ENCODE measurements at regions not wholly inside any gene's neighbourhood (a gene's known extent, or its start where the extent isn't known, plus 50 kb on each side); places are given as distances from the start of the nearest gene placed in this dataset.
A peak's percentile ranks its signal among the peaks of the same experiment; 100 is the strongest.

DNA sequence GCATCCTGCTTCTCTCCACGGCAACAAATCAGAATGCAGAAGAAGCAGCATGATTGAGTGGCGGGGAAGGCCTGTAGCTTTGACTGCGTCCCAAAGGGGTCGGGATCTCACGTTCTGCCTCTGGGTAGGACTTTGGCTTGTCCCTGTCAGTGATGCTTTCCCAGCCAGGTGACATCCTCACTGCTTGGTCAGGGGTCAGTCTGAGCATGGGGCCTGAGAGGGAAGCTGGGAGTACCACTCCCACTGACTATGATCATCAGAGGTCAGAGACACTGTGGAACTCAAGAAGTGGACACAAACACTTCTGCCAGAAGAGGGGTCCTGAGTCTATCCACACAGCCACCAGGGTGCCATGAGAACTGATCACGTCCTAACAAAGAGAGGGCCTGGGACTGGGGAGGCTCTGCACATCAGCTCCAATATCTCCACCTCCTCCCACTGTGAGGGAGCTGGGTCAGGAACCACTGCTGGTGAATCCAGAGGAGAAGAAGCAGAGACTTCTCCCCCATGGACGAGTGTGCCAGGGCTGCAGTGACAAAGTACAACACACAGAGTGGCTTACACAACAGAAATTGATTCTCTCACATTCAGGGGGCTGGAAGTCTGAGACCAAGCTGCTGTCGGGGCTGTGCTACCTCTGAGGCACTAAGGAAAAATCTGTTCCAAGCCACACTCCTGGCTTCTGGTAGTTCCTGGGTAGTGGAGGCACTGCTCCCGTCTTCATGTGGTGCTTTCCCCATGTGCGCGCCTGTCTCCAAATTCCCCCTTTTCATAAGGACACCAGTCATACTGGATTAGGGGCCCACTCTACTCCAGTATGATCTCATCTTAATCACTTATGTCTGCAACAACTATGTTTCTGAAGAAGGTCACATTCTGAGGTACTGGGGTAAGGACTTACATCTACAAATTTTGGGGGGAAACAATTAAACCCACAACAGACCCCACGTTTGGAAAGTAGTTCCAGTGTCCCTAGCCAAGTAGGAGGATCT lies 131.1 kb downstream of the CYP26A1 start:
- H3K4me3 Mint-ChIP-seq (ENCODE audit: unreplicated experiment), result no peak overlapping the region
- ChIA-PET POLR2A (no interaction called here), CTCF (no interaction called here)
- H3K36me3 Mint-ChIP-seq (ENCODE audit: insufficient read depth, unreplicated experiment), result no peaks in the 10 kb centered on the region
- TF ChIP-seq, protein P1, sequence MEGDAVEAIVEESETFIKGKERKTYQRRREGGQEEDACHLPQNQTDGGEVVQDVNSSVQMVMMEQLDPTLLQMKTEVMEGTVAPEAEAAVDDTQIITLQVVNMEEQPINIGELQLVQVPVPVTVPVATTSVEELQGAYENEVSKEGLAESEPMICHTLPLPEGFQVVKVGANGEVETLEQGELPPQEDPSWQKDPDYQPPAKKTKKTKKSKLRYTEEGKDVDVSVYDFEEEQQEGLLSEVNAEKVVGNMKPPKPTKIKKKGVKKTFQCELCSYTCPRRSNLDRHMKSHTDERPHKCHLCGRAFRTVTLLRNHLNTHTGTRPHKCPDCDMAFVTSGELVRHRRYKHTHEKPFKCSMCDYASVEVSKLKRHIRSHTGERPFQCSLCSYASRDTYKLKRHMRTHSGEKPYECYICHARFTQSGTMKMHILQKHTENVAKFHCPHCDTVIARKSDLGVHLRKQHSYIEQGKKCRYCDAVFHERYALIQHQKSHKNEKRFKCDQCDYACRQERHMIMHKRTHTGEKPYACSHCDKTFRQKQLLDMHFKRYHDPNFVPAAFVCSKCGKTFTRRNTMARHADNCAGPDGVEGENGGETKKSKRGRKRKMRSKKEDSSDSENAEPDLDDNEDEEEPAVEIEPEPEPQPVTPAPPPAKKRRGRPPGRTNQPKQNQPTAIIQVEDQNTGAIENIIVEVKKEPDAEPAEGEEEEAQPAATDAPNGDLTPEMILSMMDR (IDR thresholded peaks at IDR 0.05; ENCODE audit: insufficient read depth in 1 of 2, low read depth in 1 of 2, low read length in 1 of 2, severe bottlenecking in 1 of 2, unreplicated experiment in 1 of 2), result no peak
- no peaks in the 10 kb centered on the region for H3K4me1 ChIP-seq
- H3K27ac Mint-ChIP-seq (ENCODE audit: unreplicated experiment), result no peak overlapping the region
- H3K9me3 ChIP-seq, result no peaks in the 10 kb centered on the region
- H3K9me3 Mint-ChIP-seq (ENCODE audit: unreplicated experiment), result no peaks in the 10 kb centered on the region
- intact Hi-C loops (cut with micrococcal nuclease; ENCODE audit: unreplicated experiment), result no loop called here
- DNase-seq, result no peak
- no peaks in the 10 kb centered on the region for H3K27me3 ChIP-seq (replicated peaks; ENCODE audit: control insufficient read depth, insufficient read depth, low read length)
- H3K4me3 ChIP-seq (ENCODE audit: low read depth, low read length), result no peak overlapping the region
- H3K27me3 Mint-ChIP-seq (ENCODE audit: insufficient read depth, unreplicated experiment), result no peaks in the 10 kb centered on the region
- BruUV-seq (replicated peaks), result no TSS peak
- H3K36me3 ChIP-seq (ENCODE audit: control insufficient read depth, insufficient read depth, low read length), result no peaks in the 10 kb centered on the region
- no peaks in the 10 kb centered on the region for H3K4me1 Mint-ChIP-seq (ENCODE audit: low read depth, unreplicated experiment)

DNA sequence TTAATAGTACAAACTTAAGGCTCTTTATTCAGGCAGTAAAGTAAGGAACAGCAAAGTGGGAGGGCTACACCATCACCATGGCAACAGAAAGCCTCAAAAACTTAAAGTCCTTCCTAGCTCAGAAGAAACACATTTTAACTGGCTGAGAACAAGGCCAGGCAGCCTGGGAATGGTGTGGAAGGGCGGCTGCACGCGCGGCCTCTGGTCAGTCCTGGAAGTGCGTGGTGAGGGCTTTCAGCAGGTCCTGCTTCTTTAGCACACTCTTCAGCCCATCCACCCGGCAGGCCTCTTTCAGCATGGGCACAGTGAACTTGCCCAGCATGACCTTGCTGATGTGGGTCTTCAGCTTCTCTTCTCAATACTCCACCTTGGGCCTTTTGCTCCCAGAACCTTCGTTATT lies 133.0 kb downstream of the CYP26A1 start:
- intact Hi-C loops (cut with micrococcal nuclease; ENCODE audit: unreplicated experiment), result no loop called here
- H3K27ac Mint-ChIP-seq (ENCODE audit: unreplicated experiment), result no peak overlapping the region
- TF ChIP-seq, protein P1 (IDR thresholded peaks at IDR 0.05; ENCODE audit: insufficient read depth in 1 of 2, low read depth in 1 of 2, low read length in 1 of 2, severe bottlenecking in 1 of 2, unreplicated experiment in 1 of 2), result peak; percentile 20 to 24
- peak; percentile 47 to 49 for DNase-seq
- CTCF ChIA-PET, result no interaction called here
- no TSS peak for BruUV-seq (replicated peaks)
- H3K4me1 Mint-ChIP-seq (ENCODE audit: low read depth, unreplicated experiment), result no peaks in the 10 kb centered on the region
- Histone ChIP-seq H3K27me3 (replicated peaks; ENCODE audit: control insufficient read depth, insufficient read depth, low read length) (no peaks in the 10 kb centered on the region), H3K36me3 (ENCODE audit: control insufficient read depth, insufficient read depth, low read length) (no peaks in the 10 kb centered on the region), H3K4me3 (ENCODE audit: low read depth, low read length) (no peak overlapping the region), H3K4me1 (no peaks in the 10 kb centered on the region), H3K9me3 (no peaks in the 10 kb centered on the region)
- H3K27me3 Mint-ChIP-seq (ENCODE audit: insufficient read depth, unreplicated experiment), result no peaks in the 10 kb centered on the region
- H3K9me3 Mint-ChIP-seq (ENCODE audit: unreplicated experiment), result no peaks in the 10 kb centered on the region
- H3K36me3 Mint-ChIP-seq (ENCODE audit: insufficient read depth, unreplicated experiment), result no peaks in the 10 kb centered on the region
- POLR2A ChIA-PET, result no interaction called here
- H3K4me3 Mint-ChIP-seq (ENCODE audit: unreplicated experiment), result no peak overlapping the region

DNA sequence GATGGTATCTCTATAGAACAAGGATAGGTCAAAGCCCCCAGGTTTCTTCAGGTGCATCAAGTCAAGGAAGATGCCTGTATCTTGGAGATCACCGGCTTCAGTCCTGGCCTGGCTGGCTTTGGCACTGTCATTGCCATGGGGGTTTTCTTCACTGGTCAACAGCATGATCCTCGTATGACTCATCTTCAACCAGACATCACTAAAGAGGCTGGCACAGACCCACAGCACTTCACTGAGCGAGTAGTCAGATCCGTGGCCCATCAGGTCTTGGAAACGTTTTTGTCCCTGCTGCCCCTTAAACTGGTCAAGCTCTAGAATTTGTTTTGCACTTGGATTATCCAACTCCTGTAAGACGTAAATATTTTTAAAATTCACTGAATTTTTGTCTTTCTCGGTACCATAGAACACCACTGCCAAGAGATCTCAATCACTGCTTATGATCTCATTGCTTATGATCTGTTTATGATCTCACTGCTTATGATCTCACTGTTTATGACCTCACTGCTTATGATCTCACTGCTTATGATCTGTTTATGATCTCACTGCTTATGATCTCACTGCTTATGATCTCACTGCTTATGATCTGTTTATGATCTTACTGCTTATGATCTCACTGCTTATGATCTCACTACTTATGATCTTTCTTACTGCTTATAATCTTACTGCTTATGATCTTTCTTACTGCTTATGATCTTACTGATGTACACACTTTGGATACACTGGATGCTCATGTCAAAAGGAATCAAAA lies 135.2 kb downstream of the CYP26A1 start:
- Histone ChIP-seq H3K9me3 (no peaks in the 10 kb centered on the region), H3K4me1 (no peaks in the 10 kb centered on the region), H3K36me3 (ENCODE audit: control insufficient read depth, insufficient read depth, low read length) (no peaks in the 10 kb centered on the region), H3K4me3 (ENCODE audit: low read depth, low read length) (no peak overlapping the region), H3K27me3 (replicated peaks; ENCODE audit: control insufficient read depth, insufficient read depth, low read length) (no peaks in the 10 kb centered on the region)
- TF ChIP-seq, protein P1 (IDR thresholded peaks at IDR 0.05; ENCODE audit: insufficient read depth in 1 of 2, low read depth in 1 of 2, low read length in 1 of 2, severe bottlenecking in 1 of 2, unreplicated experiment in 1 of 2), result no peak
- Mint-ChIP-seq H3K27ac (ENCODE audit: unreplicated experiment) (no peak overlapping the region), H3K4me1 (ENCODE audit: low read depth, unreplicated experiment) (no peaks in the 10 kb centered on the region), H3K4me3 (ENCODE audit: unreplicated experiment) (no peak overlapping the region), H3K9me3 (ENCODE audit: unreplicated experiment) (no peaks in the 10 kb centered on the region), H3K36me3 (ENCODE audit: insufficient read depth, unreplicated experiment) (no peaks in the 10 kb centered on the region), H3K27me3 (ENCODE audit: insufficient read depth, unreplicated experiment) (no peaks in the 10 kb centered on the region)
- ChIA-PET POLR2A (interaction anchor here (0.6 kb wide), 1 partner anchor 109 kb away, joined by 3 read pairs; no protein-coding TSS in a partner anchor), CTCF (no interaction called here)
- no peak for DNase-seq
- no TSS peak for BruUV-seq (replicated peaks)
- intact Hi-C loops (cut with micrococcal nuclease; ENCODE audit: unreplicated experiment), result no loop called here
